Uterus (tissue), 3 donors: ENCODE measurements at regions not wholly inside any gene's neighbourhood (a gene's known extent, or its start where the extent isn't known, plus 50 kb on each side); places are given as distances from the start of the nearest gene placed in this dataset.

Experiments used
- DNase-seq, 2 donors: peaks; one replicate each; pipeline ENCODE4 v3.0.0-alpha.2; 2019 to 2020
- H3K27ac ChIP-seq, 2 donors: fragments of 200-600 bp; sonication (generic); 1 replicate in 1 of 2; 2 replicates in 1 of 2; pipeline ENCODE4 v1.5.1; 2016 to 2018
- H3K27me3 ChIP-seq, 2 donors: fragments of 200-600 bp; sonication (generic); one replicate each; pipeline ENCODE4 v1.5.1; 2018 to 2019; ENCODE audit warnings: control low read depth in 1 of 2
- H3K36me3 ChIP-seq, 2 donors: fragments of 200-600 bp; sonication (generic); one replicate each; pipeline ENCODE4 v1.5.1; 2019; ENCODE audit warnings: control low read depth in 1 of 2
- H3K4me1 ChIP-seq, 2 donors: fragments of 200-600 bp; sonication (generic); one replicate each; pipeline ENCODE4 v1.5.1; 2018 to 2019; ENCODE audit warnings: control low read depth in 1 of 2
- H3K4me3 ChIP-seq, 2 donors: fragments of 200-600 bp; sonication (generic); 1 replicate in 1 of 2; 2 replicates in 1 of 2; pipeline ENCODE4 v1.5.1; 2018 to 2019; ENCODE audit warnings: mild to moderate bottlenecking in 1 of 2
- H3K9me3 ChIP-seq, 2 donors: fragments of 200-600 bp; sonication (generic); one replicate each; pipeline ENCODE4 v1.5.1; 2019; ENCODE audit warnings: control low read depth in 1 of 2
- CTCF ChIP-seq, 4 experiments: fragments of 200-600 bp in 2 of 4; fragments of 450-650 bp in 2 of 4; sonication (generic) in 2 of 4; IDR thresholded peaks; one replicate each; pipeline ENCODE4 v1.5.1; 2016 to 2019; ENCODE audit warnings: antibody characterized with exemption in 4 of 4, mild to moderate bottlenecking in 2 of 4, moderate library complexity in 1 of 4
- POLR2A ChIP-seq, 2 donors: fragments of 450-650 bp; IDR thresholded peaks; one replicate each; pipeline ENCODE4 v1.6.1; 2016; ENCODE audit warnings: antibody characterized with exemption in 2 of 2, mild to moderate bottlenecking in 1 of 2, moderate library complexity in 1 of 2
- intact Hi-C: fragments of 100-400 bp; cut with DNase I; formaldehyde crosslinking; loops from one replicate; pipeline ENCODE4 v1.15.1; 2023; ENCODE audit warnings: low total_unique reads
- donor health status: DM: yes; HTN: yes; CAD: no.

GRCh38 chr16:50915120-50915519 is 173.2 kb downstream of the CYLD start:
- DNase-seq: no peak
- Histone ChIP-seq H3K9me3 (no peaks in the 10 kb centered on the region), H3K27me3 (no peaks in the 10 kb centered on the region), H3K36me3 (no peaks in the 10 kb centered on the region), H3K4me1 (no peaks in the 10 kb centered on the region), H3K27ac (no peak overlapping the region), H3K4me3 (no peak overlapping the region)
- no peak for TF ChIP-seq POLR2A (IDR thresholded peaks at IDR 0.05)
- TF ChIP-seq CTCF (IDR thresholded peaks at IDR 0.05): no peak
- intact Hi-C loops: no loop called here

- no peak for DNase-seq
- no peak for TF ChIP-seq POLR2A (IDR thresholded peaks at IDR 0.05)
- TF ChIP-seq CTCF (IDR thresholded peaks at IDR 0.05): no peak
- intact Hi-C loops: no loop called here
- no peaks in the 10 kb centered on the region for H3K9me3 ChIP-seq
- H3K27ac ChIP-seq: no peak overlapping the region
- H3K4me1 ChIP-seq: no peaks in the 10 kb centered on the region
- no peak overlapping the region for H3K4me3 ChIP-seq
- no peaks in the 10 kb centered on the region for H3K36me3 ChIP-seq
- H3K27me3 ChIP-seq: no peaks in the 10 kb centered on the region
These were observed 168.8 kb downstream of the CYLD start for GRCh38 chr16:50910736-50911100.

GRCh38 chr16:50909831-50910735 is 168.2 kb downstream of the CYLD start:
- Histone ChIP-seq H3K9me3 (no peaks in the 10 kb centered on the region), H3K27me3 (no peaks in the 10 kb centered on the region), H3K36me3 (no peaks in the 10 kb centered on the region), H3K4me1 (no peaks in the 10 kb centered on the region), H3K4me3 (no peak overlapping the region), H3K27ac (no peak overlapping the region)
- TF ChIP-seq POLR2A (IDR thresholded peaks at IDR 0.05): no peak
- TF ChIP-seq CTCF (IDR thresholded peaks at IDR 0.05): no peak
- intact Hi-C loops: no loop called here
- no peak for DNase-seq

GRCh38 chr16:50908468-50908867 is 166.6 kb downstream of the CYLD start:
- no peaks in the 10 kb centered on the region for H3K4me1 ChIP-seq
- no peak for DNase-seq
- intact Hi-C loops: no loop called here

More at GRCh38 chr16:50908468-50908867, 166.6 kb downstream of the CYLD start:
- no peaks in the 10 kb centered on the region for H3K9me3 ChIP-seq
- H3K27ac ChIP-seq: no peak overlapping the region
- TF ChIP-seq POLR2A (IDR thresholded peaks at IDR 0.05): no peak
- no peak for TF ChIP-seq CTCF (IDR thresholded peaks at IDR 0.05)
- H3K36me3 ChIP-seq: no peaks in the 10 kb centered on the region
- H3K27me3 ChIP-seq: no peaks in the 10 kb centered on the region
- H3K4me3 ChIP-seq: no peak overlapping the region
